NCI-H2196 treated with DMSO at 0.1 percent for 48 hours (cell line): ENCODE measurements at regions not wholly inside any gene's neighbourhood (a gene's known extent, or its start where the extent isn't known, plus 50 kb on each side); places are given as distances from the start of the nearest gene placed in this dataset.

Experiments
- DNase-seq: peaks from one replicate; lab custom pipeline; 2025; ENCODE audit not compliant: unreplicated experiment; lab: John Stamatoyannopoulos, UW

DNA sequence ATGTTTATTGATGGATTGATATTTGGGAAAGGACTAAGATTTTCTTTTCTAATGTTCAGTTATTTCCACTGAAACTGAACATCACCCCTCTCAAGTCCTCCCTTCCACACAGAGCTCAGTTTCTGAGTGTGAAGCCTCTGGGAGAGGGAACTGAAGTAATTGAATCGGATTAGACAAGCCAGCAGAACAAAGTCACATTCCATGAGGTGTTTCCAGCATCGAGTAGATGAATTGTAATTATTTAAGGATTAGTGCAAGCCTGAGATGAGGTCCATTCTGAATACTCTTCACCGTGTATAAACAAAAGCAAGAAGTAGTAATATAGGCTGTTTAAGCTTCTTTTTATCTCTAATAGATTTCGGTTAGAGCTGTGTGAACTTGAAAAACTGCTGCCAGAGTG, 2060.5 kb downstream of the MAT2B start:
- no peak for DNase-seq

DNA sequence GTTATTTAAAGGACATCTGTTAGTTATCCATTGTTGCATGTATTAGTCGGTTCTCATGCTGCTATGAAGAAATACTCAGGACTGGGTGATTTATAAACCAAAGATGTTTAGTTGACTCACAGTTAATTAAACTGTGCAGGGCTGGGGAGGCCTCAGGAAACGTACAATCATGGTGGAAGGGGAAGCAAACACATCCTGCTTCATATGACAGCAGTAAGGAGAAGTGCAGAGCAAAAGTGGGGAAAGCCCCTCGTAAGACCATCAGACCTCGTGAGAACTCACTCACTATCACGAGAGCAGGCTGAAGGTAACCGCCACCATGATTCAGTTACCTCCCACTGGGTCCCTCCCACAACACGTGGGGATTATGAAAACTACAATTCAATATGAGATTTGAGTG, 2064.1 kb downstream of the MAT2B start:
- DNase-seq: no peak

DNA sequence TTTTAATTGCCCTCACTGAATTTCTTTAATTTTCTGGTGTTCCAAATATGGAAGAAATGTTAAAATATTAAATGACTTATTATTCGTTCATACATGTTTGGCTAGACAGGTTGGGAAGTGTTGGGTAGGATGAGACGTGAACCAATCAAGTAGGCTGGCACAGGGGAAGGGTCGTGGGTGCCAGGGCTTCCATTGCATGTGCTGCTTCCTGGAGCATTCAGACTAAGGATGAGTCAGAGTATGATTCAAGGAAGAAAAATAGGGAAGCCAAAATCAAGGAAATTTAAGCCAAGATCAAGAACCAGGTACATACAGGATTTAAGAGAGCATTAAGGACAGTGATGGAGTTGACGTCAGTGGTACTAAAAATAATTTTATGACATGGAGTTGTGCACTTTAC, 2068.0 kb downstream of the MAT2B start:
- DNase-seq: no peak

GRCh38 chr5:165574100-165574499, 2068.7 kb downstream of the MAT2B start:
- no peak for DNase-seq

DNA sequence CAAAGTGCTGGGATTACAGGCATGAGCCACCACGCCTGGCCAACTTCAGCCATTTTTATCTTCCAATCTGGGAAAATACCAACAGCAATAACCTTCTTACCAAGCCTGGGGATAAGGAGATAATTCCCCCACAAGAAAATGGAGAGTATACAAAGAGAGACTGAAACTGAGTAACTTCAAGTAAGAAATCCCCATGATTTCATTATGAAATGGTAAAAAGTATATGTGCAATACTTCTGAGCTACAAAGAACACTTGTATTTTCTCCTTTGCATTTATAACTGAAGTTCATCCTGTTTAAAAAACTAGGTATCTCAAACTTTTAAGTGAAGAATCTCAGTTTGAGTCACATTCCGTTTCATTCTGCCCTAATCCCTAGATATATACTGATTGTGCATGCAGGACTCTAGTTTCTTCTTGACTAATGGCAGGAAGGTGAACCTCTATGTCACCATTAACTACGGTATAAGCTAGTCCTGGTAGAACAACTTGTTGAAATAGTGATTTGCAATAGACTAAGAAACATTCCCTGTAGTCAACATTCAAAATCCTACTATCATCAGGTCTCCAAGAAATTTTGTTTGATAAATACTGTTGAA, 2071.4 kb downstream of the MAT2B start:
- DNase-seq: no peak

DNA sequence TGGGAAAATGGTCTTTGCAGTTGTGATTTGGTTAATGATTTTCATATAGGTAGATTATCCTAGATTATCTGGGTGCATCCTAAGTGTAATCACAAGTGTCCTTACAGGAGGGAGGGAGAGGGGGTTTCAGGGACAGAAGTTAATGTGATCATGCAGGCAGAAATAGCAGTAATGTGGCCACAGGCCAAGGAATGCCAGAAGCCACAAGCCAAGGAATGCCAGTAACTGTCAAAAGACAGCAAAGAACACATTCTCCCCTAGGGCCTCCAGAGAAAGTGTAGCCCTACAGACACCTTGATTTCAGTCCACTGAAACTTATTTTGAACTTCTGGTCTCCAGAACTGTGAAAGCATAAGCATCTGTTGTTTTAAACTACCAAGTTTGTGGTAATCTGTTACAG, 2074.5 kb downstream of the MAT2B start:
- no peak for DNase-seq

DNA sequence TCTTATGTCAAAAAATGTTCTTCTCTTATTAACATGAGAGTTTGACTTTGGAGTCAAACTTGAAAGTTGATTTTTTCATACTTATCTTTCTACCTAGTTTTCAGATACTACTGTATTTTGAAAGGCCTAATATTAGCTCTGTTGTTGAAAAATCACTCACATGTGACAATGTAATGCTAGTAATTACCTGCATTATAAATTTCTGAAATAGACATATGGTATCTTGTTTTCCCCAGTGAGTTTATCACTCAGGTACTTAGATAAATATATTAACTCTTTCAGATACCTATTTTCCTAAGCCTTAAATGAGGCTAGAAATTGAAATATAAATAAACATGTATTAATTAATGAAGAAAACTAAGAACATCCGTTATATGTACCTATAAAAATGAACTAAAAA, 2089.3 kb downstream of the MAT2B start:
- DNase-seq: no peak

GRCh38 chr5:165602529-165602928, 2097.1 kb downstream of the MAT2B start:
- DNase-seq: no peak

DNA sequence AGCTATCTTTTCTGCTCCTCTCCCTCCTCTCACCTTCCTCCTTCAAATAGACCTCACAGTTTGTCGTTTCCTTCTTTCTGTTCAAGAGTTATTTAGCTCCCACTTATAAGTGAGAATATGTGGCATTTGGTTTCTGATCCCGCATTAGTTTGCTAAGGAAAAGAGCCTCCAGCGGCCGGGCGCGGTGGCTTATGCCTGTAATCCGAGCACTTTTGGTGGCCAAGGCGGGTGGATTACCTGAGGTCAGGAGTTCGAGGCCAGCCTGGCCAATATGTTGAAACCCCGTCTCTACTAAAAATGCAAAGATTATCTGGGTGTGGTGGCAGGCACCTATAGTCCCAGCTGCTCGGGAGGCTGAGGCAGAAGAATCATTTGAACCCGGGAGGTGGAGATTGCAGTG, 2101.6 kb downstream of the MAT2B start:
- DNase-seq: no peak

- no peak for DNase-seq
These were observed 2104.5 kb downstream of the MAT2B start for GRCh38 chr5:165609871-165610270.

GRCh38 chr5:165616490-165617405, 2111.3 kb downstream of the MAT2B start:
- DNase-seq: no peak

GRCh38 chr5:165617491-165617890, 2112.1 kb downstream of the MAT2B start:
- DNase-seq: no peak

DNA sequence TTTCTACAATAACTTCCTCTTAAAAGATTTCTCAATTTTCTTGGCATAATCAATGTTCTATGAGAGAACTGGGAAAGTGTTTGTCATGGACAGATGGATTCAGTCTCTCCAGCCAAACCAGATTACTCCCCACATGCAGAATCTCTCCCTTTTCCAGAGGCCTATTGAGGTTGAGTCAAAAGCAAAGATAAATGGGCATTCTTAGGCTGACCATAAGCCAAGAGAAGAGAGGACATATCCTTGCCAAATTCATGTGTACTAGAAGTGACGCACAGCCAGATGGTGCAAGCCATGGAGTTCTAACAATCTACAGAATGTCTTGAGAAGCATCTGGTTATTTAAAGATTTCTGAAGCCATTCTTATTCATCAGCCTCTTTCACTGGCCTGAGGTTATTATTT, 2115.0 kb downstream of the MAT2B start:
- no peak for DNase-seq

DNA sequence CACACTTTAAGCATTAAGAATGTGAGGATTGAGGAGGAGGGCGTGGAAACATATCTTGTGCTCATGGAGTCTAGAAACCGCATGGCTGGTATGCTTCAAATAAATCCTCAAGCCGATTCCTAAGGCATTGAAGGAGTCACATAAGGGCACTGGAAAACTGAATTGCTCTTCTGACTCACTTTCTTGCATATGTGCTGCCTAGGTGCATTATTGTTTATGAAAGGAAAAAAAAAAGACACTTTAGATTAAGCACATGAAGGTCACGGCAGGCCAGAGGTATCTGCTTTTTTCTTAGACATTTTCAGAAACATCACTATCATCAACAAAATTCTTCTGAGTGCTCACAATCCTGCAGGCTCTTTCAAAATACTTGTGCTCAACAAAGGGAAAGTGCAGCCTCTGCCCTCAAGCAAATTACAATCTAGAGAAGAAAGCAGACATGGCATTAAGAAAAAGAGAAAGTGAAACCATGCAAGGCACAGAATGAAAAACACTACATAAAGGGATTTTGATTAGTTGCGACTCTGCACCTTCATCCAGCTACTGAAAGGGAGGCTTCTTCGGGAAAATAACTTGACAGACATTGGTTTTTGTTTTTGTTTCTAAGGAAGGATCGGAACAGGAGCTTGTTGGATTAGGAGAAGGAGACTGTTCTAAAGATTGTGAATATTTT, 2117.6 kb downstream of the MAT2B start:
- no peak for DNase-seq

DNA sequence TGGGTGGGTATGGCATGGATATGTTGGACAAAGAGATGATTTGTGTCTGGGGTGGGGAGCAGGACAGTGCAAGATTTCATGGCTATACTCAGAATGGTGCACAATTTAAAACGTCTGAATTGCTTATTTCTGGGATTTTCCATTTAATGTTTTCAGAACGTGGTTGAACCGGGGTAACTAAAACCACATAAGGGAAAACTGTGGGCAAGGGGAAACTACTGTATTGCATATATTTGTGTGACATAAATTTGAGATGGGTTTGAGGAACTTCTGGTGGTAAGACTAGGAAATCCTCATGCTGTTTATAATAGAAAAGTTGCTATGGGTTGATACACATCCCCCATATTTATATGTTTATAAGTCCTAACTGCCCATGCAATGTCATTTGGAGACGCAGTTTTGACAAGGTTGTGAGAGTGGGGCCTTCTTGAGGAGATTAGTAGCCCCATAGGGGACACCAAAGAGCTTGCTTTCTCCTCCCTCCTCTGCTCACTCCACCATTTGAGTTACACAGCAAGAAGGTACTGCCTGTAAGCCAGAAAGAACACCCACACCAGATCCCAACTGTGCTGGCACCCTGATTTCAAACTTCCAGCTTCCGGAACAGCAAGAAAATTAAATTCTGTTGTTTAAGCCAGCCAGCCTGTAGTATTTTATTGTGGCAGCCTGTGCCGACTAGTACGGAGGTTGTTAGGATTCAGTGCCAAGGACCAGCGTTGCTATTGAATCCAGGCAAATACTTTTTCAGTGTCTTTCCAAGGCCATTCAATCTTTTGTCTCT, 2118.9 kb downstream of the MAT2B start:
- no peak for DNase-seq

DNA sequence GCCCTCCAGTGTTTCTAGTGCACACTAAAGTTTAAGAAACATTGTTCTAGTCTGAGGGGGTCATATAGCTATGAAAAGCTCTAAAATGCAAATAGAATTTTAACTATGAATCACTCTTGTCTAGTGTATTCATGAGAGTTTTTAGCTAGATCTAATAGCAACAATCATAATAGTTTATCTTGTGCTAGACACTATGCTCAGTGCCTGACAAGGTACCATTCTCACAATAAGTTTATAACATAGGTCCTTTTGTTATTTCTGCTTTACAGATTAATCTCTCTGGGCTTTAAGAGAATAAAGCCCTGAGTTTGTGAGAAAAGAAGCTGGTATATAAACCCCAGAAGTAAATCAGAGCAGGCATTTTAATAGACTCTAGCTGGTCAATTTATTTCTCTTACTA, 2120.7 kb downstream of the MAT2B start:
- DNase-seq: no peak

DNA sequence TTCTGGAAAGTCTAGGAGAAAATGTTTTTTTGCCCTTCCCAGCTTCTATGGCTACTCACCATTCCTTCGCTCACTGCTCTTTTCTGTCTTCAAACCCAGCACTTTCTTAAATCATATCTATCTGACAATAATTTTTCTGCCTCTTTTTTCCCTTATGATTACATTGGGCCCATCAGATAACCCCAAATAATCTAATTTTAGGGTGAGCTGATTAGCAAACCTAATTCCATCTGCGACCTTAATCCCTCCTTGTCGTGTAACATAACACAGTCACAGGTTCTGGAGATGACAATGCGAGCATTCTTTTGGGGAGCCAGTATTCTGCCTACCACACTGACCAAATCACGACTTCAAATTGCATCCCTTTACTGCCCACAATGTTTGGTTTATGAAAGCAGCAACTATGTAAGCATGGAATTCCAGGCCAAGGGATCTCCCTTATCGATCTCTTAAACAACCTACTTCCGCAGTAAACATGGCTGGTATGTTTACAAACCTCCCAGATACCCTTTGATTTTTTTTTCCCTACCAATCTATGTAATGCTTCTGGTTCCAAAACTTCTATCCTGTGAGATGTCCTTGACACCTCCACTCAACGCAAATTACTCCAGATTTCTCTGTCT, 2122.2 kb downstream of the MAT2B start:
- no peak for DNase-seq

GRCh38 chr5:165630261-165630778, 2124.9 kb downstream of the MAT2B start:
- peak; percentile 14 for DNase-seq

GRCh38 chr5:165631235-165631634, 2125.8 kb downstream of the MAT2B start:
- DNase-seq: no peak

GRCh38 chr5:165642366-165642765, 2136.9 kb downstream of the MAT2B start:
- DNase-seq: no peak
